ENCODE measurements at regions not wholly inside any gene's neighbourhood (a gene's known extent, or its start where the extent isn't known, plus 50 kb on each side); places are given as distances from the start of the nearest gene placed in this dataset.

DNA sequence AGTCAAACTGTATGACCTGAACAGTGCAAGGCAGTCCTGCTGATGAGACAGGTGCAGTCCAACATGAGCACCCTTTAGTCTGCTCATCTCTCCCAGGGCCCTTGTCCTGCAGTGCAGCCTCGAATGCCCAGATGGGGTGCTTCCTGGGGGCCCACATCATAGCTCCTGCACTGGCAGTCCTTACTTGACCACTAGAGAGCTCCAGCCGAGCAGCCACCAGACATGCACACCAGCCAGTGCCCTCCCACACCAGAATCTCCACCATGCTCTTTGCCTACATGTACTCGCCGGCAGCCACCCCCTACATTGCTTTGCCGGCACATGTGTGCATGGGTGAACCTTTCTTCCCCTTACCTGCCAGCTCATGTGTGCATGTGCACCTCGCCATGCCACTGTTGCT is 188.8 kb upstream of the GULP1 start:
- TF ChIP-seq, protein P1, sequence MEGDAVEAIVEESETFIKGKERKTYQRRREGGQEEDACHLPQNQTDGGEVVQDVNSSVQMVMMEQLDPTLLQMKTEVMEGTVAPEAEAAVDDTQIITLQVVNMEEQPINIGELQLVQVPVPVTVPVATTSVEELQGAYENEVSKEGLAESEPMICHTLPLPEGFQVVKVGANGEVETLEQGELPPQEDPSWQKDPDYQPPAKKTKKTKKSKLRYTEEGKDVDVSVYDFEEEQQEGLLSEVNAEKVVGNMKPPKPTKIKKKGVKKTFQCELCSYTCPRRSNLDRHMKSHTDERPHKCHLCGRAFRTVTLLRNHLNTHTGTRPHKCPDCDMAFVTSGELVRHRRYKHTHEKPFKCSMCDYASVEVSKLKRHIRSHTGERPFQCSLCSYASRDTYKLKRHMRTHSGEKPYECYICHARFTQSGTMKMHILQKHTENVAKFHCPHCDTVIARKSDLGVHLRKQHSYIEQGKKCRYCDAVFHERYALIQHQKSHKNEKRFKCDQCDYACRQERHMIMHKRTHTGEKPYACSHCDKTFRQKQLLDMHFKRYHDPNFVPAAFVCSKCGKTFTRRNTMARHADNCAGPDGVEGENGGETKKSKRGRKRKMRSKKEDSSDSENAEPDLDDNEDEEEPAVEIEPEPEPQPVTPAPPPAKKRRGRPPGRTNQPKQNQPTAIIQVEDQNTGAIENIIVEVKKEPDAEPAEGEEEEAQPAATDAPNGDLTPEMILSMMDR (IDR thresholded peaks at IDR 0.05), result no peak
- intact Hi-C loops (cut with DNase I), result no loop called here
- Histone ChIP-seq H3K36me3 (no peaks in the 10 kb centered on the region), H3K27ac (no peak overlapping the region), H3K4me3 (no peak overlapping the region), H3K4me1 (no peaks in the 10 kb centered on the region), H3K9me3 (peaks cover 0 to 6% (median 0%) of the 10 kb centered on the region in 11 donors), H3K27me3 (no peaks in the 10 kb centered on the region)
- ATAC-seq, result no peak
- DNase-seq, result no peak
- 77 to 92% methylated on average over 6 of the region's 6 CpGs for WGBS, 2 donors

DNA sequence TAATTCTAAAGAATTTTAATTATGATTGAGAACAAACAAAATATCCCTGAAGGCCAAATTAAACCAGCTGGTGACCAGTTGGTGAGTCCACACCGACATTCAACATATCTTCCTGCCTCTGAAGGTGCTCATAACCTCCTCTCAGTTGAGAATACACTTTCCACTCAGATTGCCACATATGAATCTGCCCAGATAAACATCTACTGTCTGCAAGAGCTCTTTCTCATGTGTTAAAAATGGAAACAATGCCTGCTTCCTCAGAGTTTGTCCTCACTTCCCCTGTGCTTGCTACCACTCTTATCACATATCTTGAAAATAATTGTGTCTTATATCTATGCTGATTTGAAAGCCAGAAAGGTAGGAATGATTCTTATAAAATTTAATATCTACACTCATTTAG is 177.7 kb upstream of the GULP1 start:
- intact Hi-C loops (cut with DNase I), result no loop called here
- ATAC-seq, result no peak
- WGBS, 2 donors, result 36 to 62% methylated on average over 1 of the region's 1 CpG

GRCh38 chr2:188117706-188118105 is 174.0 kb upstream of the GULP1 start:
- Histone ChIP-seq H3K9me3 (peaks cover 0 to 3% (median 0%) of the 10 kb centered on the region in 11 donors), H3K27ac (no peak overlapping the region), H3K27me3 (no peaks in the 10 kb centered on the region), H3K36me3 (no peaks in the 10 kb centered on the region), H3K4me3 (no peak overlapping the region), H3K4me1 (peaks cover 0 to 5% (median 0%) of the 10 kb centered on the region in 9 donors)
- TF ChIP-seq, protein P1 (IDR thresholded peaks at IDR 0.05), result no peak
- intact Hi-C loops (cut with DNase I), result no loop called here
- DNase-seq, result no peak
- no peak for ATAC-seq
- WGBS, 2 donors, result 41 to 46% methylated on average over 2 of the region's 2 CpGs

More for the DNA sequence above, 177.7 kb upstream of the GULP1 start:
- Histone ChIP-seq H3K4me1 (peaks cover 0 to 5% (median 0%) of the 10 kb centered on the region in 9 donors), H3K27ac (no peak overlapping the region), H3K27me3 (no peaks in the 10 kb centered on the region), H3K4me3 (no peak overlapping the region), H3K36me3 (no peaks in the 10 kb centered on the region), H3K9me3 (no peaks in the 10 kb centered on the region)
- TF ChIP-seq, protein P1 (IDR thresholded peaks at IDR 0.05), result no peak
- DNase-seq, result no peak

GRCh38 chr2:188118431-188118830 is 173.2 kb upstream of the GULP1 start:
- intact Hi-C loops (cut with DNase I), result no loop called here
- no peak for ATAC-seq

More at GRCh38 chr2:188118431-188118830, 173.2 kb upstream of the GULP1 start:
- DNase-seq, result no peak
- H3K4me1 ChIP-seq, result peaks cover 0 to 5% (median 0%) of the 10 kb centered on the region in 9 donors
- no peak overlapping the region for H3K4me3 ChIP-seq
- TF ChIP-seq, protein P1 (IDR thresholded peaks at IDR 0.05), result no peak
- peaks cover 0 to 3% (median 0%) of the 10 kb centered on the region in 11 donors for H3K9me3 ChIP-seq
- no peak overlapping the region for H3K27ac ChIP-seq
- H3K27me3 ChIP-seq, result no peaks in the 10 kb centered on the region
- WGBS, 2 donors, result 15 to 29% methylated on average over 1 of the region's 1 CpG
- H3K36me3 ChIP-seq, result no peaks in the 10 kb centered on the region

Measured in heart right ventricle (tissue), 16 donors.